Panc1 (cell line): ENCODE measurements at regions not wholly inside any gene's neighbourhood (a gene's known extent, or its start where the extent isn't known, plus 50 kb on each side); places are given as distances from the start of the nearest gene placed in this dataset.

Source experiments
- POLR2AphosphoS5 ChIP-seq: IDR thresholded peaks from 2 replicates; pipeline ENCODE4 v1.6.1; 2012; ENCODE audit warnings: mild to moderate bottlenecking, low read depth, low read length, moderate library complexity
- TF ChIP-seq, protein P1 (sequence below): fragments of 450-650 bp; IDR thresholded peaks from 2 replicates; pipeline ENCODE4 v1.5.1; 2017; ENCODE audit warnings: mild to moderate bottlenecking
- TF ChIP-seq, protein P2 (sequence below), 2 experiments: IDR thresholded peaks; 2 replicates each; pipeline ENCODE4 v1.6.1; 2011 to 2012; ENCODE audit warnings: low read depth in 2 of 2, control low read depth in 1 of 2, low read length in 1 of 2, mild to moderate bottlenecking in 1 of 2, moderate library complexity in 1 of 2; ENCODE audit not compliant: insufficient read depth in 1 of 2

DNA sequence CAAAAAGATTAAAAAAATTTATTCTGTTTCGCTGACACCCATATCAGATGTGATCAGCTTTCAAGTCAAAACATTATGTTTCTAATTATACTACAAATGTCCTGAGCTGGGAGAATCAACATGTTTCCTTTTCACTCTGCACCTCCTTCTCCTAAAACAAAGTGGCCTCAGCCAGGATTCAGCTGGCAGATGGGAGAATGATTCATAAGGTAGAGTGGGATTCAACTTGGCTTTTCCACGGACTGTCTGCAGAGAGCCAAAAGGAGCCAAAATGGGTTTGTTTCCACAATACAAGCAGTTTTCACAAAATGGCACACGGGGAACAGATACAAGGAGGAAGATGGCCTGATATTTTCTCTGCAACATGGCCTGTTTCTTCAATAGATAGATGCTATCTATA lies 376.5 kb upstream of the PRKCQ start:
- TF ChIP-seq, protein P1, sequence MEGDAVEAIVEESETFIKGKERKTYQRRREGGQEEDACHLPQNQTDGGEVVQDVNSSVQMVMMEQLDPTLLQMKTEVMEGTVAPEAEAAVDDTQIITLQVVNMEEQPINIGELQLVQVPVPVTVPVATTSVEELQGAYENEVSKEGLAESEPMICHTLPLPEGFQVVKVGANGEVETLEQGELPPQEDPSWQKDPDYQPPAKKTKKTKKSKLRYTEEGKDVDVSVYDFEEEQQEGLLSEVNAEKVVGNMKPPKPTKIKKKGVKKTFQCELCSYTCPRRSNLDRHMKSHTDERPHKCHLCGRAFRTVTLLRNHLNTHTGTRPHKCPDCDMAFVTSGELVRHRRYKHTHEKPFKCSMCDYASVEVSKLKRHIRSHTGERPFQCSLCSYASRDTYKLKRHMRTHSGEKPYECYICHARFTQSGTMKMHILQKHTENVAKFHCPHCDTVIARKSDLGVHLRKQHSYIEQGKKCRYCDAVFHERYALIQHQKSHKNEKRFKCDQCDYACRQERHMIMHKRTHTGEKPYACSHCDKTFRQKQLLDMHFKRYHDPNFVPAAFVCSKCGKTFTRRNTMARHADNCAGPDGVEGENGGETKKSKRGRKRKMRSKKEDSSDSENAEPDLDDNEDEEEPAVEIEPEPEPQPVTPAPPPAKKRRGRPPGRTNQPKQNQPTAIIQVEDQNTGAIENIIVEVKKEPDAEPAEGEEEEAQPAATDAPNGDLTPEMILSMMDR: no peak
- TF ChIP-seq POLR2AphosphoS5: no peak
- TF ChIP-seq, protein P2, sequence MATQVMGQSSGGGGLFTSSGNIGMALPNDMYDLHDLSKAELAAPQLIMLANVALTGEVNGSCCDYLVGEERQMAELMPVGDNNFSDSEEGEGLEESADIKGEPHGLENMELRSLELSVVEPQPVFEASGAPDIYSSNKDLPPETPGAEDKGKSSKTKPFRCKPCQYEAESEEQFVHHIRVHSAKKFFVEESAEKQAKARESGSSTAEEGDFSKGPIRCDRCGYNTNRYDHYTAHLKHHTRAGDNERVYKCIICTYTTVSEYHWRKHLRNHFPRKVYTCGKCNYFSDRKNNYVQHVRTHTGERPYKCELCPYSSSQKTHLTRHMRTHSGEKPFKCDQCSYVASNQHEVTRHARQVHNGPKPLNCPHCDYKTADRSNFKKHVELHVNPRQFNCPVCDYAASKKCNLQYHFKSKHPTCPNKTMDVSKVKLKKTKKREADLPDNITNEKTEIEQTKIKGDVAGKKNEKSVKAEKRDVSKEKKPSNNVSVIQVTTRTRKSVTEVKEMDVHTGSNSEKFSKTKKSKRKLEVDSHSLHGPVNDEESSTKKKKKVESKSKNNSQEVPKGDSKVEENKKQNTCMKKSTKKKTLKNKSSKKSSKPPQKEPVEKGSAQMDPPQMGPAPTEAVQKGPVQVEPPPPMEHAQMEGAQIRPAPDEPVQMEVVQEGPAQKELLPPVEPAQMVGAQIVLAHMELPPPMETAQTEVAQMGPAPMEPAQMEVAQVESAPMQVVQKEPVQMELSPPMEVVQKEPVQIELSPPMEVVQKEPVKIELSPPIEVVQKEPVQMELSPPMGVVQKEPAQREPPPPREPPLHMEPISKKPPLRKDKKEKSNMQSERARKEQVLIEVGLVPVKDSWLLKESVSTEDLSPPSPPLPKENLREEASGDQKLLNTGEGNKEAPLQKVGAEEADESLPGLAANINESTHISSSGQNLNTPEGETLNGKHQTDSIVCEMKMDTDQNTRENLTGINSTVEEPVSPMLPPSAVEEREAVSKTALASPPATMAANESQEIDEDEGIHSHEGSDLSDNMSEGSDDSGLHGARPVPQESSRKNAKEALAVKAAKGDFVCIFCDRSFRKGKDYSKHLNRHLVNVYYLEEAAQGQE (IDR thresholded peaks at IDR 0.05; ENCODE audit: insufficient read depth in 1 of 2, low read depth in 2 of 2, low read length in 1 of 2): no peak
